A673 (cell line): ENCODE measurements at regions not wholly inside any gene's neighbourhood (a gene's known extent, or its start where the extent isn't known, plus 50 kb on each side); places are given as distances from the start of the nearest gene placed in this dataset.

Experiments used
- BruUV-seq: library from RNA; stranded (reverse); fragments of 400-500 nt; replicated peaks from 2 replicates; lab custom pipeline; 2021; lab: Mats Ljungman, UMichigan
- CTCF ChIA-PET: fragments of 300-600 bp; sonication (Branson Sonifier 250); formaldehyde crosslinking; loops from one replicate; lab custom pipeline; 2022; ENCODE audit warnings: antibody characterized with exemption; lab: Charles Lee
- POLR2A ChIA-PET: fragments of 300-600 bp; sonication (Branson Sonifier 250); formaldehyde crosslinking; loops from one replicate; lab custom pipeline; 2022; ENCODE audit warnings: antibody characterized with exemption; ENCODE audit not compliant: low non-redundant PET; lab: Charles Lee
- DNase-seq: peaks from one replicate; pipeline ENCODE4 v3.0.0-alpha.2; 2015; ENCODE audit warnings: low spot score
- H3K27ac ChIP-seq: fragments of 200-600 bp; sonication (generic); 2 replicates; pipeline ENCODE4 v1.5.1; 2016; ENCODE audit warnings: mixed run types, low read depth, mild to moderate bottlenecking, mixed read lengths, antibody characterized with exemption, low read length; ENCODE audit not compliant: poor library complexity, severe bottlenecking
- H3K27me3 ChIP-seq: fragments of 200-600 bp; sonication (generic); replicated peaks from 2 replicates; pipeline ENCODE4 v1.6.1; 2017; ENCODE audit warnings: mixed run types, low read depth, mild to moderate bottlenecking, mixed read lengths, antibody characterized with exemption, low read length; ENCODE audit not compliant: insufficient read depth, poor library complexity
- H3K36me3 ChIP-seq: fragments of 200-600 bp; sonication (generic); 2 replicates; pipeline ENCODE4 v1.6.1; 2016; ENCODE audit warnings: mixed run types, mild to moderate bottlenecking, mixed read lengths, antibody characterized with exemption, low read length; ENCODE audit not compliant: insufficient read depth, poor library complexity, severe bottlenecking
- H3K4me1 ChIP-seq: fragments of 200-600 bp; sonication (generic); 2 replicates; pipeline ENCODE4 v1.6.1; 2017; ENCODE audit warnings: mixed run types, mild to moderate bottlenecking, mixed read lengths, antibody characterized with exemption, low read length; ENCODE audit not compliant: insufficient read depth, poor library complexity, severe bottlenecking
- H3K4me3 ChIP-seq: fragments of 200-600 bp; sonication (generic); 2 replicates; pipeline ENCODE4 v1.5.1; 2016; ENCODE audit warnings: low read depth, mixed run types, mild to moderate bottlenecking, mixed read lengths, low read length; ENCODE audit not compliant: poor library complexity, severe bottlenecking
- H3K9me3 ChIP-seq: fragments of 200-600 bp; sonication (generic); 2 replicates; pipeline ENCODE4 v1.6.1; 2016; ENCODE audit warnings: mixed run types, low read depth, mild to moderate bottlenecking, mixed read lengths, antibody characterized with exemption, low read length; ENCODE audit not compliant: poor library complexity, severe bottlenecking
- EZH2 ChIP-seq: fragments of 200-600 bp; sonication (generic); IDR thresholded peaks from 2 replicates; pipeline ENCODE4 v1.6.1; 2017; ENCODE audit warnings: borderline replicate concordance, low read depth, mild to moderate bottlenecking, mixed read lengths, antibody characterized with exemption, low read length; ENCODE audit not compliant: poor library complexity, severe bottlenecking
- intact Hi-C: fragments of 100-400 bp; cut with micrococcal nuclease; formaldehyde crosslinking; loops from one replicate; pipeline ENCODE4 v1.10.0; 2022; ENCODE audit not compliant: unreplicated experiment
- TF ChIP-seq, protein P1 (sequence below): fragments of 300-800, 200-600 bp; sonication (generic); conservative IDR thresholded peaks from 2 replicates; pipeline ENCODE4 v1.5.1; 2017; ENCODE audit warnings: low read depth, mild to moderate bottlenecking, antibody characterized with exemption, low read length, moderate library complexity, mixed read lengths

DNA sequence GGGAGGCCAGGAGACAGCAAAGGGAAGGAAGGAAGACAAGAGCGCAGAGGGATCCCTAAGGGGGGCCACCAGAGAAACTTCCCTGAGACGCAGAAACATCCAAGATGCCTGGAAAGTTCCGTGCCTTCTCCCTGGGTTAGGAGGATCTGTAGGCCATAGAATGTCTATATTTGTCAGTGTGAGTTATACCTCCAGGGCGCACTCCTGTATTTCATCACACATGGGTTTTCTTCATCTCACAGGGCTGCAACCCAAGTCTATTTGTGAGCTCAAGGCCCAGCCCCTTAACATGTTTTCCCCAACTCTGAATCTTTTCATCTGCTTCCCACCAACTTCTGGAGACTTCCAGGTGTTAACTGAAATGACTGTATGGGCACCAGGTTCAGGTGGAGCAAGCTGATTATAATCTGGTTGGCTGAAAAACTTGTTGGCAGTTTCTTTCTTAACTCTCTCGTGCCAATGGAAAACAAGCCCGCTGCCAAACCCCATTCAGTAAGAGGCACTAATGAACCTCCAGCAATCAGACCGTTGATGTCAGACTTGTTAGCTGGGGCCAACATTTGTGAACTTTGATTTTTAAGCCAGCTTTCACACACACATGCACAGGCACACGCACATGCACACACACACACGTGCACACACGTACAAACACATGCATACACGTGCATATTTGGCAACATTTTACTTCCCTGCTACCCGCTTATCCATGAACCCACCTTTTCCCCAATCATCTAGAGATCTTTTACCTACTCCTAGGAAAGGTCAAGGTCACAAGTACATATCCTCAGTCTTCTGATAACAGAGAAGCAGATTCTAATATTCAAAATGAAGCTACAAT lies 247.5 kb upstream of the GMDS start:
- no peaks in the 10 kb centered on the region for H3K9me3 ChIP-seq
- no peaks in the 10 kb centered on the region for H3K4me1 ChIP-seq
- intact Hi-C loops, result no loop called here
- no peak for TF ChIP-seq EZH2
- TF ChIP-seq, protein P1, sequence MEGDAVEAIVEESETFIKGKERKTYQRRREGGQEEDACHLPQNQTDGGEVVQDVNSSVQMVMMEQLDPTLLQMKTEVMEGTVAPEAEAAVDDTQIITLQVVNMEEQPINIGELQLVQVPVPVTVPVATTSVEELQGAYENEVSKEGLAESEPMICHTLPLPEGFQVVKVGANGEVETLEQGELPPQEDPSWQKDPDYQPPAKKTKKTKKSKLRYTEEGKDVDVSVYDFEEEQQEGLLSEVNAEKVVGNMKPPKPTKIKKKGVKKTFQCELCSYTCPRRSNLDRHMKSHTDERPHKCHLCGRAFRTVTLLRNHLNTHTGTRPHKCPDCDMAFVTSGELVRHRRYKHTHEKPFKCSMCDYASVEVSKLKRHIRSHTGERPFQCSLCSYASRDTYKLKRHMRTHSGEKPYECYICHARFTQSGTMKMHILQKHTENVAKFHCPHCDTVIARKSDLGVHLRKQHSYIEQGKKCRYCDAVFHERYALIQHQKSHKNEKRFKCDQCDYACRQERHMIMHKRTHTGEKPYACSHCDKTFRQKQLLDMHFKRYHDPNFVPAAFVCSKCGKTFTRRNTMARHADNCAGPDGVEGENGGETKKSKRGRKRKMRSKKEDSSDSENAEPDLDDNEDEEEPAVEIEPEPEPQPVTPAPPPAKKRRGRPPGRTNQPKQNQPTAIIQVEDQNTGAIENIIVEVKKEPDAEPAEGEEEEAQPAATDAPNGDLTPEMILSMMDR, result no peak
- CTCF ChIA-PET, result no interaction called here
- H3K4me3 ChIP-seq, result no peak overlapping the region
- peaks cover 3% of the 10 kb centered on the region for H3K27me3 ChIP-seq
- no peak overlapping the region for H3K27ac ChIP-seq
- no peak for DNase-seq
- no TSS peak for BruUV-seq
- H3K36me3 ChIP-seq, result no peaks in the 10 kb centered on the region
- POLR2A ChIA-PET, result no interaction called here

DNA sequence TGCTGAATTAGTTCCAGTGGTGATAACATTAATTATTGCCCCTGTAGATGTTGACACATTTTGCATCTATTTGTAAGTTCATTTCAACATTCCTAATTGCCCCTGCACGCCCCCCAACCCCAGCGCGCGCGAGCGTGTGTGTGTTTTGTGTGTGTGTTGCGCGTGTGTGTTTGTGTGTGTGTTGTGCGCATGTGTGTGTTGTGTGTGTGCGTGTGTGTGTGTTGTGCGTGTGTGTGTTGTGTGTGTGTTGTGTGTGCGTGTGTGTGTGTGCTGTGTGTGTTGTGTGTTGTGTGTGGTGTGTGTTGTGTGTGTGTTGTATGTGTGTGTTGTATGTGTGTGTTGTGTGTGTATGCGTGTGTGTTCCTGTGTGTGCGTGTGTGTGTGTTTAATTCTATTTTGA lies 245.7 kb upstream of the GMDS start:
- DNase-seq, result no peak
- Histone ChIP-seq H3K27ac (no peak overlapping the region), H3K27me3 (peaks cover 3% of the 10 kb centered on the region), H3K4me1 (no peaks in the 10 kb centered on the region), H3K4me3 (no peak overlapping the region), H3K9me3 (no peaks in the 10 kb centered on the region), H3K36me3 (no peaks in the 10 kb centered on the region)
- CTCF ChIA-PET, result no interaction called here
- TF ChIP-seq EZH2, result no peak
- TF ChIP-seq, protein P1, result no peak
- no TSS peak for BruUV-seq
- intact Hi-C loops, result no loop called here
- POLR2A ChIA-PET, result no interaction called here

GRCh38 chr6:2488578-2488977 lies 243.2 kb upstream of the GMDS start:
- no peak for DNase-seq
- ChIA-PET POLR2A (no interaction called here), CTCF (no interaction called here)
- intact Hi-C loops, result no loop called here
- Histone ChIP-seq H3K27me3 (peaks cover 3% of the 10 kb centered on the region), H3K27ac (no peak overlapping the region), H3K4me3 (no peak overlapping the region), H3K9me3 (no peaks in the 10 kb centered on the region), H3K36me3 (no peaks in the 10 kb centered on the region), H3K4me1 (no peaks in the 10 kb centered on the region)
- TF ChIP-seq EZH2, result no peak
- TF ChIP-seq, protein P1, result no peak
- no TSS peak for BruUV-seq
